GM12878 (cell line): ENCODE measurements at regions not wholly inside any gene's neighbourhood (a gene's known extent, or its start where the extent isn't known, plus 50 kb on each side); places are given as distances from the start of the nearest gene placed in this dataset.

Source experiments
- ATAC-seq: fragments of 200-7000 bp; cut with Tn5 transposase; 3 replicates; pipeline ENCODE4 v1.9.1; 2020; ENCODE audit warnings: mild to moderate bottlenecking, moderate library complexity
- BruUV-seq: library from RNA; stranded (reverse); fragments of 400-500 nt; replicated peaks from 2 replicates; lab custom pipeline; 2021; lab: Mats Ljungman, UMichigan
- CTCF ChIA-PET: fragments of 300-600 bp; sonication (Branson Sonifier 250); formaldehyde crosslinking; extraction: SDS; loops from one replicate; lab custom pipeline; 2021; ENCODE audit warnings: inconsistent platforms; lab: Yijun Ruan, JAX
- POLR2A ChIA-PET: fragments of 350-600 bp; formaldehyde crosslinking; extraction: SDS; loops from one replicate; lab custom pipeline; 2021; ENCODE audit warnings: inconsistent platforms; lab: Charles Lee
- RAD21 ChIA-PET: fragments of 300-600 bp; sonication (Branson Sonifier 250); formaldehyde crosslinking; loops from one replicate; lab custom pipeline; 2023; ENCODE audit warnings: antibody characterized with exemption; ENCODE audit not compliant: unreplicated experiment; lab: Charles Lee
- SMC1A ChIA-PET: fragments of 300-600 bp; sonication (Branson Sonifier 250); formaldehyde crosslinking; loops from one replicate; lab custom pipeline; 2023; ENCODE audit not compliant: unreplicated experiment, uncharacterized antibody; lab: Charles Lee
- DNase-seq: peaks from one replicate; pipeline ENCODE4 v3.0.0-alpha.2; 2011; ENCODE audit warnings: low read depth, low spot score
- FAIRE-seq: peaks from 3 replicates; lab custom pipeline; 2011; peaks lifted over from hg19 to GRCh38; lab: Jason Lieb, UNC
- H2AFZ ChIP-seq: 2 replicates; pipeline ENCODE4 v1.6.0; 2011; ENCODE audit warnings: low read depth, low read length, control low read depth; ENCODE audit not compliant: control insufficient read depth
- H3K27ac ChIP-seq: 2 replicates; pipeline ENCODE4 v1.5.1; 2011; ENCODE audit warnings: control low read depth; ENCODE audit not compliant: control insufficient read depth, insufficient read depth
- H3K27me3 ChIP-seq, 2 experiments: replicated peaks in 1 of 2; 2 replicates each; pipeline versions ENCODE4 v1.6.0 to v1.6.1; 2011; ENCODE audit warnings: low read length in 1 of 2; ENCODE audit not compliant: control insufficient read depth in 2 of 2, insufficient read depth in 2 of 2
- H3K36me3 ChIP-seq, 2 experiments: 2 replicates each; pipeline ENCODE4 v1.5.1; 2011; ENCODE audit warnings: low read length in 1 of 2; ENCODE audit not compliant: control insufficient read depth in 2 of 2, insufficient read depth in 2 of 2
- H3K4me1 ChIP-seq: 2 replicates; pipeline ENCODE4 v1.6.1; 2011; ENCODE audit warnings: mild to moderate bottlenecking, low read length, moderate library complexity, mixed read lengths; ENCODE audit not compliant: control insufficient read depth, insufficient read depth
- H3K4me2 ChIP-seq: 2 replicates; pipeline ENCODE4 v1.6.0; 2011; ENCODE audit warnings: control low read depth; ENCODE audit not compliant: control insufficient read depth, insufficient read depth
- H3K4me3 ChIP-seq: fragments of 200-600 bp; sonication (generic); 2 replicates; pipeline ENCODE4 v1.5.1; 2016
- H3K79me2 ChIP-seq: 2 replicates; pipeline ENCODE4 v1.6.0; 2011; ENCODE audit warnings: low read length; ENCODE audit not compliant: control insufficient read depth, insufficient read depth
- H3K9ac ChIP-seq: 2 replicates; pipeline ENCODE4 v1.8.0; 2011; ENCODE audit warnings: low read length, control low read depth, mixed read lengths; ENCODE audit not compliant: control insufficient read depth, insufficient read depth
- H3K9me3 ChIP-seq: replicated peaks from 3 replicates; pipeline ENCODE4 v1.5.1; 2011; ENCODE audit warnings: mild to moderate bottlenecking, low read length; ENCODE audit not compliant: control insufficient read depth, insufficient read depth
- H4K20me1 ChIP-seq: 2 replicates; pipeline ENCODE4 v1.6.0; 2011; ENCODE audit not compliant: control insufficient read depth, insufficient read depth
- ATF2 ChIP-seq: IDR thresholded peaks from 2 replicates; pipeline ENCODE4 v1.6.1; 2012; ENCODE audit warnings: low read length, inconsistent platforms
- CBX5 ChIP-seq: sonication (generic); IDR thresholded peaks from 2 replicates; pipeline ENCODE4 v1.6.1; 2016; ENCODE audit warnings: low read depth, moderate library complexity, mild to moderate bottlenecking, inconsistent platforms
- CREB1 ChIP-seq: IDR thresholded peaks from 2 replicates; pipeline ENCODE4 v1.6.1; 2012; ENCODE audit warnings: low read depth, mild to moderate bottlenecking, inconsistent platforms
- CTCF ChIP-seq, 3 experiments: IDR thresholded peaks in 2 of 3; conservative IDR thresholded peaks in 1 of 3; 2 replicates each; pipeline ENCODE4 v1.5.1; 2011; ENCODE audit warnings: low read depth in 3 of 3, low read length in 3 of 3, mild to moderate bottlenecking in 3 of 3, control low read depth in 2 of 3, moderate library complexity in 2 of 3, inconsistent platforms in 1 of 3, mixed read lengths in 1 of 3; ENCODE audit not compliant: control insufficient read depth in 2 of 3, insufficient read depth in 1 of 3; ENCODE audit errors: extremely low read depth in 1 of 3
- ESRRA ChIP-seq: IDR thresholded peaks from 2 replicates; pipeline ENCODE4 v1.6.1; 2012; ENCODE audit warnings: mild to moderate bottlenecking, low read length, improper control_type of control experiment
- HCFC1 ChIP-seq: fragments of 150-350 bp; IDR thresholded peaks from 2 replicates; pipeline ENCODE4 v1.6.1; 2014; ENCODE audit warnings: low read length
- MYC ChIP-seq: IDR thresholded peaks from 2 replicates; pipeline ENCODE4 v1.6.1; 2011; ENCODE audit warnings: mild to moderate bottlenecking, low read length, moderate library complexity, inconsistent platforms; ENCODE audit not compliant: insufficient read depth, insufficient replicate concordance, insufficient read length, severe bottlenecking
- RCOR1 ChIP-seq: conservative IDR thresholded peaks from 2 replicates; pipeline ENCODE4 v1.6.1; 2012; ENCODE audit warnings: low read depth, low read length, improper control_type of control experiment
- RELB ChIP-seq: fragments of 450-650 bp; IDR thresholded peaks from 2 replicates; pipeline ENCODE4 v1.6.1; 2017; ENCODE audit warnings: low read depth, mild to moderate bottlenecking, moderate library complexity
- RUNX3 ChIP-seq: IDR thresholded peaks from 2 replicates; pipeline ENCODE4 v1.6.1; 2012; ENCODE audit warnings: low read length, inconsistent platforms
- STAT1 ChIP-seq: fragments of 450-650 bp; conservative IDR thresholded peaks from 2 replicates; pipeline ENCODE4 v1.6.1; 2014; ENCODE audit warnings: antibody characterized with exemption, mild to moderate bottlenecking
- SUZ12 ChIP-seq: fragments of 200-600 bp; sonication (generic); IDR thresholded peaks from one replicate; pipeline ENCODE4 v1.6.1; 2018; ENCODE audit warnings: antibody characterized with exemption, mild to moderate bottlenecking; ENCODE audit not compliant: unreplicated experiment
- USF1 ChIP-seq: IDR thresholded peaks from 2 replicates; pipeline ENCODE4 v1.6.1; 2011; ENCODE audit warnings: borderline replicate concordance, low read depth, mild to moderate bottlenecking, moderate library complexity, mixed read lengths, low read length; ENCODE audit not compliant: insufficient read depth; ENCODE audit errors: extremely low read length
- WRNIP1 ChIP-seq: IDR thresholded peaks from 2 replicates; pipeline ENCODE4 v1.6.1; 2011; ENCODE audit warnings: low read depth, low read length, improper control_type of control experiment, borderline replicate concordance
- YY1 ChIP-seq: IDR thresholded peaks from 2 replicates; pipeline ENCODE4 v1.6.1; 2011; ENCODE audit warnings: low read depth, mild to moderate bottlenecking, low read length
- ZNF622 ChIP-seq: fragments of 450-650 bp; IDR thresholded peaks from 2 replicates; pipeline ENCODE4 v1.6.1; 2017; ENCODE audit warnings: mild to moderate bottlenecking, inconsistent platforms
- WGBS: methylation state at CpG from one replicate; pipeline ENCODE4 v1.1.6; 2016; ENCODE audit warnings: low lambda C conversion rate; ENCODE audit not compliant: insufficient replicate concordance, insufficient coverage; ENCODE audit errors: missing lambda C conversion rate; 5-methylcytosine and 5-hydroxymethylcytosine counted together
- in situ Hi-C: fragments of 300-500 bp; cut with MboI; formaldehyde crosslinking; loops from 9 replicates; pipeline ENCODE4 v1.14.3; 2018; ENCODE audit warnings: mixed read lengths
- intact Hi-C: fragments of 100-400 bp; cut with micrococcal nuclease; formaldehyde crosslinking; loops from one replicate; pipeline ENCODE4 v1.14.2; 2022; ENCODE audit not compliant: unreplicated experiment

DNA sequence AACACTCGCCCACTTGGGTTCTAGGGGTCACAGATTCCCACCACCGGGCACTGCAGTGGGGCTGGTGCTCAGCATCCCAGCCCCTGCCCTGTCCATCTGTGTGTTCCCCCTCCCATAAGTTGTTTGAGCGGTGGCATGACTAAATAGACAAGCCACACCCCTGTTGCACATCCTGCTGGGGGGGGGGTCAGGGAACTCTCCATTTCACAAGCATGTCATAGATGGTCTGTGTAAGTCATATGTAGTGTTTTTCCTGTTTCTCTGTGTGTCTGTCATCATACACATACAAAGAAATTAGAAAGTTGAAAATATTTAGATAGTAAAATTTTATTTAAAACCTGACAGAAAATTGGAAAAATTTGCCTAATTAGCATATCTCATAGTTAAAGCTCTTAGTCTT is 270.2 kb downstream of the IPO8 start (continued):
- no peak for TF ChIP-seq STAT1
- no peak for TF ChIP-seq USF1
- no peak for TF ChIP-seq HCFC1
- no peak for TF ChIP-seq SUZ12
- TF ChIP-seq ESRRA = no peak

DNA sequence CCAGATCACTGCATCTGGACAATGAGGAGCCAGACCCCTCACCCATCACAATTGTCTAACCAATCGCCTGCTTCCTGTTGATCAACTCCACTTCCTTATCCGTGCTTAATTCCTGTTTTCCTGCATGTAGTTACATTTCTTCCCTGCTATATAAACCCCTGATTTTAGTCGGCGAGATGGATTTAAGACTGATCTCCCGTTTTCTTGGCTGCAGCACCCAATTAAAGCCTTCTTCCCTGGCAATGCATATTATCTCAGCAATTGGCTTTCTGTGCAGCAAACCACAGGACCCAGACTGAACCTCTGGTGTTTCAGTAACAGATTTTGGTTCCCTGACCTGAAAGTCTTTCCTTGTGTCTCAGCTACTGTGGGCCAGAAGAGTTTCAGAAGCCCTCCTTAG is 272.3 kb downstream of the IPO8 start:
- Histone ChIP-seq H3K4me3 (no peak overlapping the region), H3K27me3 (no peaks in the 10 kb centered on the region), H3K27ac (no peak overlapping the region), H3K4me2 (no peak overlapping the region), H3K79me2 (no peaks in the 10 kb centered on the region), H3K36me3 (no peaks in the 10 kb centered on the region), H3K9me3 (no peaks in the 10 kb centered on the region), H4K20me1 (no peaks in the 10 kb centered on the region), H3K9ac (no peak overlapping the region), H3K4me1 (no peaks in the 10 kb centered on the region), H2AFZ (no peak overlapping the region)
- ATAC-seq (no peak), DNase-seq (no peak), FAIRE-seq (no peak)
- intact Hi-C loops = no loop called here
- POLR2A ChIA-PET = no interaction called here
- SMC1A ChIA-PET = no interaction called here
- in situ Hi-C loops = no loop called here
- RAD21 ChIA-PET = no interaction called here
- BruUV-seq = no TSS peak
- CTCF ChIA-PET = no interaction called here
- 30% methylated on average over 5 of the region's 5 CpGs for whole genome bisulfite sequencing
- TF ChIP-seq RCOR1 (no peak), RELB (no peak), CREB1 (no peak), WRNIP1 (no peak), ATF2 (no peak), CTCF (IDR thresholded peaks at IDR 0.05 in 2 of 3, conservative IDR thresholded peaks at IDR 0.05 in 1 of 3; ENCODE audit: control insufficient read depth in 2 of 3, extremely low read depth in 1 of 3, insufficient read depth in 1 of 3, low read depth in 3 of 3, low read length in 3 of 3) (no peak), ZNF622 (no peak), YY1 (no peak), RUNX3 (no peak), CBX5 (no peak), MYC (no peak)
